Muscle layer of colon (tissue), 2 donors: ENCODE measurements at regions not wholly inside any gene's neighbourhood (a gene's known extent, or its start where the extent isn't known, plus 50 kb on each side); places are given as distances from the start of the nearest gene placed in this dataset.
"Not testable (repeated sequence)": the region's sequence is repeated elsewhere in the genome, so short reads cannot be mapped to it uniquely, and the experiment has no call there.

ENCODE experiments used
- H3K27ac ChIP-seq: one replicate; pipeline ENCODE4 v1.7.0; 2013; ENCODE audit warnings: low read depth, mild to moderate bottlenecking, low read length, moderate library complexity
- H3K27me3 ChIP-seq, 2 donors: one replicate each; pipeline ENCODE4 v1.7.0; 2013; ENCODE audit warnings: low read length in 2 of 2, mild to moderate bottlenecking in 2 of 2; ENCODE audit not compliant: insufficient read depth in 2 of 2, control insufficient read depth in 1 of 2
- H3K36me3 ChIP-seq: one replicate; pipeline ENCODE4 v1.7.0; 2013; ENCODE audit warnings: mild to moderate bottlenecking, low read length; ENCODE audit not compliant: insufficient read depth
- H3K4me1 ChIP-seq: one replicate; pipeline ENCODE4 v1.7.0; 2013; ENCODE audit warnings: mild to moderate bottlenecking, low read length; ENCODE audit not compliant: insufficient read depth
- H3K4me3 ChIP-seq, 2 donors: one replicate each; pipeline ENCODE4 v1.7.0; 2013; ENCODE audit warnings: low read length in 2 of 2, low read depth in 1 of 2, mild to moderate bottlenecking in 1 of 2, moderate library complexity in 1 of 2
- H3K9ac ChIP-seq: one replicate; pipeline ENCODE4 v1.7.0; 2013; ENCODE audit warnings: low read length
- H3K9me3 ChIP-seq: one replicate; pipeline ENCODE4 v1.7.0; 2013; ENCODE audit warnings: mild to moderate bottlenecking, low read length
- donor health status: abdominal sarcoma.
- donor health status: Adenocarcinoma of cecum.

- H3K4me3 ChIP-seq, result no peak overlapping the region
- no peaks in the 10 kb centered on the region for H3K36me3 ChIP-seq
- no peaks in the 10 kb centered on the region for H3K4me1 ChIP-seq
- no peaks in the 10 kb centered on the region for H3K27me3 ChIP-seq
- no peak overlapping the region for H3K27ac ChIP-seq
- H3K9me3 ChIP-seq, result no peaks in the 10 kb centered on the region
- no peak overlapping the region for H3K9ac ChIP-seq
These were observed 201.3 kb downstream of the RPIA start for GRCh38 chr2:88892788-88893187.

DNA sequence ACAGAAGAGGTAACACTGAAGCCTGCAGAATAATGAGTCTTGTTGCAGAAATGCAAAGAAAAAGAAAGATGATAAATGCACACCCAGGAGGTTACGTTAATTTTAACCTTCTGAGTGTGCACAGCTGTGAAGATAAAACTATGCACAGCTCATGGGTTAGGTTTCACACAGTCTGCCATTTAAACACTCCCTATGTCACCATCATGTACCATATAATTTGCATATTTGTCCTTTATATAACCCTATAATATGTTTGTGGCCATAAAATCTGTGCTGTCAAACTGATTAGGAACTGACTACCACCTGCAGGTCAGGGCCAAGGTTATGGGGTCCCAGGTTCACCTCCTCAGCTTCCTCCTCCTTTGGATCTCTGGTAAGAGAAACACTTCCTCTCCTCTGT, 205.5 kb downstream of the RPIA start:
- Histone ChIP-seq H3K4me3 (no peak overlapping the region), H3K4me1 (no peaks in the 10 kb centered on the region), H3K9ac (no peak overlapping the region), H3K27me3 (no peaks in the 10 kb centered on the region), H3K36me3 (no peaks in the 10 kb centered on the region), H3K9me3 (no peaks in the 10 kb centered on the region), H3K27ac (no peak overlapping the region)

DNA sequence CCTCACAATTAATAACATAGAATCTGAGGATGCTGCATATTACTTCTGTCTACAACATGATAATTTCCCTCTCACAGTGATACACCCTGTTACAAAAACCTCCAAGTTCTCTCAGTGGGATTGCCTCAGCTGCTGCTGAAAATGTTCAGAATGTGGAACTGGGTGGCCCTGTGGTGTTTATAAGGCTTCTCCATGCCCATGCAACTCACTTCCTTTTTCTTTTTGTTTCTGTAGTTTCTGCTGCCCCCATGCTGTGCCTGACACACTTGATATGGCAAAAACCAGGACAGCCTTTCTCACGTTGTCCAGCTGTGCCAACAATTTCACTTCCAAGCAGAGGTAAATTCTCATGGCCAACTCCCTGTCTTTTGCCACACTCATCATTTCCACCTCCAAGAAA, 206.2 kb downstream of the RPIA start:
- Histone ChIP-seq H3K9me3 (no peaks in the 10 kb centered on the region), H3K4me1 (no peaks in the 10 kb centered on the region), H3K27ac (no peak overlapping the region), H3K36me3 (no peaks in the 10 kb centered on the region), H3K9ac (no peak overlapping the region), H3K27me3 (no peaks in the 10 kb centered on the region), H3K4me3 (no peak overlapping the region)

DNA sequence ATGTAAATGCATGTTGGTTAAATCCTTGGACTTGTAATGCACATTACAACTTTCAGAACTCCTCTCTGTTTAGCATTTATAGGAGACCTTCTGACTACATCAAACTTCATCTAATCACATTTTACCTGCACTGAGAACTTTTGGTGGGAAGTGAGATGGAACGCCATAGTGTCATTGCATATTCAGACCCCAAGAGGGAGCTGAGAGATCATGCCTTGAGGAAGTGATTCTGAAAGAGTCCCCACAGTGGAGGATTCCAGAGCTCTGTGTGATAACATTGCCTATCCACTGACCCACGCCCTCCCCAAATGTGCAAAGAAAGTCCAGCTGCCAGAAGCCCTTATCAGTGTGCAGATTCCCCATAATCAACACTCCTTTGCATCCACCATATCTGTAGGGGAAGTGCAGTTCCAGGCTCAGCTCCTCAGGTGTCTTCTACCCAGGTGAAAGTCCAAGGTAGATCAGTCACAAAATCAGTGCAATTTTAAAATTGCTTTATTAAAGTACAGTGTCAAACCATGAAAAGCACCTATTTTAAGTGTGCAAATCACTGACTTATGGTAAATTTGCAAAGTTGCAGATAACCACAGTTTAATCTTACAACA, 212.4 kb downstream of the RPIA start:
- Histone ChIP-seq H3K27ac (no peak overlapping the region), H3K9me3 (no peaks in the 10 kb centered on the region), H3K4me1 (no peaks in the 10 kb centered on the region), H3K27me3 (no peaks in the 10 kb centered on the region), H3K36me3 (no peaks in the 10 kb centered on the region), H3K4me3 (no peak overlapping the region), H3K9ac (no peak overlapping the region)

DNA sequence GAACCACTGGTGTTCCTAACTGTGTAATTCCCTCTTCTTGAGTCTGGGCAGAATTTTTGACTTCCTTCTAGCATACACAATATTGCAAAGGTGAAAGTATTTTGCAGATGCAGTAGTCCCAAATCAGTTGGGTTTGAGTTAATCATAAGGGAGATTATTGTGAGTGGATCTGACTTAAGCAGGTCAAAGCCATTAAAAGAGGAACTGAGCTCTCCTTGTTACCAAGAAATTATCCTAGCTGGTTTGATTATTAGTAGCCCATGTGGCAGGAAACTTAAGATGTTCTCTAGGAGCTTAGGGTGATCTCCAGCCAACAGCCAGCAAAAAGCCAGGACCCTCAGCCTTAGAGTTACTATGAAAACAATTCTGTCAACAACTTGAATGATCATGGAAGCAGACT, 221.8 kb downstream of the RPIA start:
- H3K4me3 ChIP-seq, result no peak overlapping the region
- no peaks in the 10 kb centered on the region for H3K27me3 ChIP-seq
- no peaks in the 10 kb centered on the region for H3K36me3 ChIP-seq
- H3K27ac ChIP-seq, result no peak overlapping the region
- H3K9ac ChIP-seq, result no peak overlapping the region
- H3K9me3 ChIP-seq, result no peaks in the 10 kb centered on the region
- H3K4me1 ChIP-seq, result no peaks in the 10 kb centered on the region

GRCh38 chr2:88919087-88919738, 227.7 kb downstream of the RPIA start:
- Histone ChIP-seq H3K27ac (no peak overlapping the region), H3K27me3 (no peaks in the 10 kb centered on the region), H3K4me1 (no peaks in the 10 kb centered on the region), H3K36me3 (no peaks in the 10 kb centered on the region), H3K9me3 (no peaks in the 10 kb centered on the region), H3K9ac (no peak overlapping the region), H3K4me3 (no peak overlapping the region)

DNA sequence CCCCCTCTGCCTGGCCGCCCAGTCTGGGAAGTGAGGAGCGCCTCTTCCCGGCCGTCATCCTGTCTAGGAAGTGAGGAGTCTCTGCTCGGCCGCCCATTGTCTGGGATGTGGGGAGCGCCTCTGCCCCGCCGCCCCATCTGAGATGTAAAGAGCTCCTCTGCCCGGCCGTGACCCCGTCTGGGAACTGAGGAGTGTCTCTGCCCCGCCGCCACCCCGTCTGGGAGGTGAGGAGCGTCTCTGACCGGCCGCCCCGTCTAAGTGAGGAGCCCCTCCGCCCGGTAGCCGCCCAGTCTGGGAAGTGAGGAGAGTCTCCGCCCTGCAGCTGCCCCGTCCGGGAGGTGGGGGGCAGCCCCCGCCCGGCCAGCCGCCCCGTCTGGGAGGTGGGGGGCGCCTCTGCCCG, 228.9 kb downstream of the RPIA start:
- not testable (repeated sequence) for H3K27me3 ChIP-seq, H3K9ac ChIP-seq, H3K36me3 ChIP-seq, H3K4me1 ChIP-seq, H3K4me3 ChIP-seq, H3K9me3 ChIP-seq, H3K27ac ChIP-seq

DNA sequence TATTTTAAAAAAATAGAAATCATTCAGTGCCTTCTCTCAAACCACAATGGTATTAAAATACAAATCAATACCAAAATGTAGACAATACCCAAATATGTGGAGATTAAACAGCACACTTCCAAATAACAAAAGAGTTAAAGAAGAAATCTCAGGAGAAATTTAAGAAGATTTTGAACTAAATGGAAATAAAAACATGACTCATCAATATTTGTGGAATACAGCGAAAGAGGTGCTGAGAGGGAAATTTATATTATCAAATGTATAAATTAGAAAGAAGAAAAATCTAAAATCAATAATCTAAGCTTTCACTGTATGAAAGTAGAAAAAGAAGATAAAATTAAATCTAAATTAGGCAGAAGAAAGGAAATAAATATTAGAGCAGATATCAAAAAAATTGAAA, 233.1 kb downstream of the RPIA start:
- H3K4me1 ChIP-seq, result no peaks in the 10 kb centered on the region
- H3K9me3 ChIP-seq, result no peaks in the 10 kb centered on the region
- no peak overlapping the region for H3K9ac ChIP-seq
- no peaks in the 10 kb centered on the region for H3K27me3 ChIP-seq
- no peak overlapping the region for H3K27ac ChIP-seq
- no peak overlapping the region for H3K4me3 ChIP-seq
- H3K36me3 ChIP-seq, result no peaks in the 10 kb centered on the region

DNA sequence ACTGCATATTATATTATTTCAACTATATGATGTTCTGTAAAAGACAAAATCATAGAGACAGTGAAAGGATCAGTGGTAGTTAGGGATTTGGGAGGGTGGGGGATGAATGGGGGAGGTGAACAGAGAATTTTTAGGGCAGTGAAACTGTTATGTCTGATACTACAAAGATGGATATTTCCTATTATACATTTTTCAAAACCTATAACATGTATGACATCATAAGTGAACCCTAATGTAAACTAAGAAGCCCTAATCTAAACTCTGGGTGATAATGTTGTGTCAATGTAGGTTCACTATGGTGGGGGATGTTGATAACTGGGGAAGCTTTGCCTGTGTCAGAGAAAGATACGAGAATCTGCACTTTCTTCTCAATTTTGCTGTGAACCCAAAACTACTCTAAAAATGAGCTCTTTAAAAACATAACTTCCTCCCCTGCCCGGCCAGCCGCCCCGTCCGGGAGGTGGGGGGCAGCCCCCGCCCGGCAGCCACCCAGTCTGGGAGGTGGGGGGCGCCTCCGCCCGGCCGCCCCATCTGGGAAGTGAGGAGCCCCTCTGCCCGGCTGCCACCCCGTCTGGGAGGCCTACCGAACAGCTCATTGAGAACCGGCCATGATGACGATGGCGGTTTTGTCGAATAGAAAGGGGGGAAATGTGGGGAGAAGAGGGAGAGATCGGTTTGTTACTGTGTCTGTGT, 234.4 kb downstream of the RPIA start:
- Histone ChIP-seq H3K36me3 (no peaks in the 10 kb centered on the region), H3K27me3 (no peaks in the 10 kb centered on the region), H3K4me3 (no peak overlapping the region), H3K4me1 (no peaks in the 10 kb centered on the region), H3K27ac (no peak overlapping the region), H3K9me3 (no peaks in the 10 kb centered on the region), H3K9ac (no peak overlapping the region)

GRCh38 chr2:88927128-88927527, 235.7 kb downstream of the RPIA start:
- H3K9ac ChIP-seq, result no peak overlapping the region
- no peaks in the 10 kb centered on the region for H3K9me3 ChIP-seq
- no peak overlapping the region for H3K27ac ChIP-seq
- no peaks in the 10 kb centered on the region for H3K27me3 ChIP-seq
- H3K36me3 ChIP-seq, result no peaks in the 10 kb centered on the region
- H3K4me3 ChIP-seq, result no peak overlapping the region
- no peaks in the 10 kb centered on the region for H3K4me1 ChIP-seq

- H3K9ac ChIP-seq, result no peak overlapping the region
- no peaks in the 10 kb centered on the region for H3K9me3 ChIP-seq
- no peaks in the 10 kb centered on the region for H3K27me3 ChIP-seq
- no peak overlapping the region for H3K4me3 ChIP-seq
- H3K4me1 ChIP-seq, result no peaks in the 10 kb centered on the region
- no peak overlapping the region for H3K27ac ChIP-seq
- no peaks in the 10 kb centered on the region for H3K36me3 ChIP-seq
These were observed 239.2 kb downstream of the RPIA start for GRCh38 chr2:88930659-88931058.

- H3K27ac ChIP-seq, result no peak overlapping the region
- no peaks in the 10 kb centered on the region for H3K27me3 ChIP-seq
- no peaks in the 10 kb centered on the region for H3K4me1 ChIP-seq
- H3K9me3 ChIP-seq, result no peaks in the 10 kb centered on the region
- no peak overlapping the region for H3K9ac ChIP-seq
- H3K4me3 ChIP-seq, result no peak overlapping the region
- H3K36me3 ChIP-seq, result no peaks in the 10 kb centered on the region
These were observed 241.2 kb downstream of the RPIA start for GRCh38 chr2:88932686-88933085.
